HUES48 (cell line): ENCODE measurements at regions not wholly inside any gene's neighbourhood (a gene's known extent, or its start where the extent isn't known, plus 50 kb on each side); places are given as distances from the start of the nearest gene placed in this dataset.
A peak's percentile ranks its signal among the peaks of the same experiment; 100 is the strongest.

Experiments
- H3K27ac ChIP-seq: one replicate; pipeline ENCODE4 v1.7.0; 2013; ENCODE audit warnings: low read depth, low read length, inconsistent platforms
- H3K27me3 ChIP-seq: 2 replicates; pipeline ENCODE4 v1.6.1; 2013; ENCODE audit warnings: mild to moderate bottlenecking, low read length; ENCODE audit not compliant: control insufficient read depth, insufficient read depth
- H3K36me3 ChIP-seq: 2 replicates; pipeline ENCODE4 v1.6.1; 2013; ENCODE audit warnings: low read length; ENCODE audit not compliant: control insufficient read depth, insufficient read depth
- H3K4me1 ChIP-seq: 2 replicates; pipeline ENCODE4 v1.6.1; 2013; ENCODE audit warnings: mild to moderate bottlenecking, low read length; ENCODE audit not compliant: control insufficient read depth, insufficient read depth
- H3K4me3 ChIP-seq: 2 replicates; pipeline ENCODE4 v1.5.1; 2013; ENCODE audit warnings: mild to moderate bottlenecking, low read depth, low read length
- H3K9ac ChIP-seq: 2 replicates; pipeline ENCODE4 v1.6.1; 2013; ENCODE audit warnings: mild to moderate bottlenecking, low read depth, low read length, moderate library complexity
- H3K9me3 ChIP-seq: 2 replicates; pipeline ENCODE4 v1.6.1; 2013; ENCODE audit warnings: low read length; ENCODE audit not compliant: control insufficient read depth, insufficient read depth

- no peaks in the 10 kb centered on the region for H3K36me3 ChIP-seq
- peaks cover 6% of the 10 kb centered on the region for H3K9me3 ChIP-seq
- no peaks in the 10 kb centered on the region for H3K4me1 ChIP-seq
- H3K4me3 ChIP-seq: no peak overlapping the region
- H3K27ac ChIP-seq: no peak overlapping the region
- no peaks in the 10 kb centered on the region for H3K27me3 ChIP-seq
- no peak overlapping the region for H3K9ac ChIP-seq
These were observed 1709.6 kb upstream of the WWC1 start for GRCh38 chr5:166581826-166582225.

GRCh38 chr5:166582416-166582815 lies 1709.0 kb upstream of the WWC1 start:
- Histone ChIP-seq H3K9ac (no peak overlapping the region), H3K9me3 (peaks cover 6% of the 10 kb centered on the region), H3K27me3 (no peaks in the 10 kb centered on the region), H3K27ac (no peak overlapping the region), H3K4me1 (no peaks in the 10 kb centered on the region), H3K36me3 (no peaks in the 10 kb centered on the region), H3K4me3 (no peak overlapping the region)

DNA sequence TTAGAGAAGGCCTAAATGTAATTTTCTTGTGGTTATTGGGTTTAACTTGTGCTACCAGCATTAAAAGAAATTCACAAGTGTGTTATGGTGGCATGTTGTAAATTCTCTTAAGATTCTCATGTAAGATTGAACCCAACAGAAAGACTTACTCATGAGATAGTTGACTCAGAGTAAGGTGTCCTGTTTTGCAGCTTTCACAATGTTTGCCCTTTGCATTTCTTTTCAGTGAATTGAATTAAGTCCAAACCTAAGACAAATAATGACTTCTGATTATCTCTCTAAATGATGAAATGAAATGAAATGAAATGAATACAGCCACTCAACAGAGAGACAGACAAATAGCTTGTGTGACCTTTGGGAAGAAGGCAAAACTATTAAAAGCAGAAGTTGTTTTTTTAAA lies 1696.9 kb upstream of the WWC1 start:
- peaks cover 9% of the 10 kb centered on the region for H3K4me1 ChIP-seq
- no peaks in the 10 kb centered on the region for H3K27me3 ChIP-seq
- no peak overlapping the region for H3K4me3 ChIP-seq
- no peak overlapping the region for H3K27ac ChIP-seq
- H3K9ac ChIP-seq: no peak overlapping the region
- no peaks in the 10 kb centered on the region for H3K36me3 ChIP-seq
- H3K9me3 ChIP-seq: no peaks in the 10 kb centered on the region

DNA sequence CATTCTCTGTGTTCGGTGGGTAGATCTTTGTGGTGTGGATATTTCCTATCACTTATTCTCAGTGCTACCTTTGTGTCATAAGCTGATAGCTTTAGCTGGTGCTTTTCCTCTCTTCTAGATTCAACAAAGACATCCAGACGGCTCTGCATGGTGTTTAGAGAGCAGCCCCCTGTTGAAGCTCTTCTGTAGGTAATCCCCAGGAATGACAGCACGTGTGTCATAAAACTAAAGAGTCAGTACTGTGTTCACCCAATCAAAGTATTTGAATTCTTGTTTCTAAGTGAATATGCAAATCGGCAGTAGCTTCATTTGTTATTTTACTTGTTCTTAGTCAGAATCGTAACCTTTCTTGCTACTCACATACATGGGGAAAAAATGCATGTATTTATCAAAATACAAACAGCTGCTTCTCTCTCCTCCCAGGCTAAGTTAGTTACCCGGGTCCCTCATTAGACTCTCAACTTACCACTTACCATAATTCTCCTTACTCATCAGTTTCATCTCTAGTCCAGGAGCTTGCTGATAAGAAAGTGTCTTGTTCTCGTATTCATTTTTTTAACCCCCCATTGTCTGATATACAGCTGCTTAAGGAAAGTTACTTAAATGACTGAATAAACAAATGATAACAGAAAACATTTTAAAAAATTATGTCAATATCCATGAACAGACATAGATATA lies 1696.0 kb upstream of the WWC1 start:
- Histone ChIP-seq H3K9me3 (no peaks in the 10 kb centered on the region), H3K36me3 (no peaks in the 10 kb centered on the region), H3K27ac (no peak overlapping the region), H3K4me3 (no peak overlapping the region), H3K4me1 (peaks cover 9% of the 10 kb centered on the region), H3K27me3 (no peaks in the 10 kb centered on the region), H3K9ac (no peak overlapping the region)

- Histone ChIP-seq H3K9ac (no peak overlapping the region), H3K36me3 (no peaks in the 10 kb centered on the region), H3K27me3 (no peaks in the 10 kb centered on the region), H3K9me3 (no peaks in the 10 kb centered on the region), H3K4me3 (no peak overlapping the region), H3K4me1 (peaks cover 9% of the 10 kb centered on the region), H3K27ac (no peak overlapping the region)
These were observed 1695.4 kb upstream of the WWC1 start for GRCh38 chr5:166596043-166596442.

DNA sequence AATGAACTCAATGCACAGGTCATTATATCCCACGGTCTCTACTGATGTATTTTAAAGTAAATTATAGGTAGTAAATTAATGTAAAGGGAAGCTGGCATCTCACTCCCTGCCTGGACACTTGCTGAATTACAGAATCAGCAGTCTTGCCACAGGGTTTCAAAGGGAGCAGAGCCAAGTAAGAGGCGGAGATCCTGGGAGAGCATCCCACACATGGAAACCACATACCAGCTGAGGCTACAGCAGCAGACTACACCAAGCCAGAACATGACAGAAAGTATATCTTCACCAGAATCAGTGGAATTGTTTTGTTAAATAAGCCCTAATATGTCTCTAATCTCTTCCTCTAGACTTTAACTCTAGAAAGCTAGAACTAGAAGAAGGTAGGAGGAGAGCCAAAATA lies 1689.2 kb upstream of the WWC1 start:
- Histone ChIP-seq H3K4me3 (no peak overlapping the region), H3K27me3 (no peaks in the 10 kb centered on the region), H3K9me3 (no peaks in the 10 kb centered on the region), H3K9ac (no peak overlapping the region), H3K27ac (no peak overlapping the region), H3K4me1 (no peaks in the 10 kb centered on the region), H3K36me3 (no peaks in the 10 kb centered on the region)

- H3K4me3 ChIP-seq: no peak overlapping the region
- H3K27me3 ChIP-seq: no peaks in the 10 kb centered on the region
- no peak overlapping the region for H3K27ac ChIP-seq
- 0 out of 2 replicates have a peak, but pooled peaks cover 4% of the 10 kb centered on the region for H3K4me1 ChIP-seq
- H3K9ac ChIP-seq: no peak overlapping the region
- H3K9me3 ChIP-seq: no peaks in the 10 kb centered on the region
- H3K36me3 ChIP-seq: no peaks in the 10 kb centered on the region
These were observed 1673.9 kb upstream of the WWC1 start for GRCh38 chr5:166617507-166617906.

DNA sequence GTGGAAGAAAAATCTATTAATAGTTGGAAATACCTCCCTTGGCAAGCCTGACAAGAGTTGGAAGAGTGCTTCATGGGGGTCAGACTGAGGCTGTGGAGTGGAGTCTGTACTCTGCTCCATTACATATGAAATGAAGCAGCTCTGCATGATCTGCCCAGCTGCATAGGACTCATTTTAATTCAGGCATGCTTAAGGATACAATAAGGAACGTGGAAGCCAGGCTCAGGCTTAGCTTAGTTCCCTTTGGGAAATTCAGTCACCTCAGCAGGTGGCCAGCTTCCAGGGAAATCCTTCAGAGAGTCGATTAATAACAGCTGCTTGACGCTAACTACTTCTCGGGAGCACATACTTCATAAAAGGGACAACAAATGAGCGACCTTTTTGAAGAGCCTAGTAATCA lies 1672.9 kb upstream of the WWC1 start:
- H3K27me3 ChIP-seq: no peaks in the 10 kb centered on the region
- H3K4me1 ChIP-seq: 0 out of 2 replicates have a peak, but pooled peaks cover 4% of the 10 kb centered on the region
- H3K4me3 ChIP-seq: no peak overlapping the region
- H3K27ac ChIP-seq: peak overlapping the region; percentile 36
- H3K36me3 ChIP-seq: no peaks in the 10 kb centered on the region
- no peaks in the 10 kb centered on the region for H3K9me3 ChIP-seq
- no peak overlapping the region for H3K9ac ChIP-seq

- H3K9ac ChIP-seq: no peak overlapping the region
- no peaks in the 10 kb centered on the region for H3K9me3 ChIP-seq
- H3K27ac ChIP-seq: peak overlapping the region; percentile 97
- peaks cover 18% of the 10 kb centered on the region for H3K4me1 ChIP-seq
- peak overlapping the region; percentile 1; the same call in 1 of the 2 replicates for H3K4me3 ChIP-seq
- no peaks in the 10 kb centered on the region for H3K27me3 ChIP-seq
- no peaks in the 10 kb centered on the region for H3K36me3 ChIP-seq
These were observed 1666.9 kb upstream of the WWC1 start for GRCh38 chr5:166624573-166624972.

DNA sequence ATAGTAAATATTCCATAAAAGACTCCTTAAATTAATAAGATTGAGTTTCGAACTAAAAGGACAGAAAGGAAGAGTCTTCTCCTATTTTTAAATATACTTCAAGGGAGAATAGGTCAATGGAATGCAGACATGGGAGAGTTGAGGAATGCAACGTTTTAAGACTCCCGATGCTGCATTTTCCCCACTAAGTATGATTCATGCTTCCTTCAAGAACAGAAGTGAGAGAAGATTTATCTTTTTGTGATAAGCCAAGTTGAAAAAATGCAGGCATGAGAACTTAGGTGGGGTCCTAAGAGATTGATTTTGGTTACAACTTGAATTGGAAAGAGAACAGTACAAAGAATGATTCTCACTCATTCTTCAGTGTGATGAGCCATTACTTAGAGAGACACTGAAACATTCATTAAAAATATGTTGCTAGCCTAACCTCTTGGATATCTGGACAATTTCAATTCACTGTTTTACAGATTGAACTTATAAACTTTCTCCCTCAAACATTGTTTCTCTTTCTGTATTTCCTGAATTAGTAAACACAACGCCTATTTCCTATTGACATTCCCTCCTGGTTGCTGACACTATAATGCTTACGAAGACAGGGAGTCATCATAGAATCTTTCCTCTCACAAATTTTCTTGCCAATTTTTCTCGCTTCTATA lies 1666.1 kb upstream of the WWC1 start:
- Histone ChIP-seq H3K27ac (peak overlapping the region; percentile 97), H3K9me3 (no peaks in the 10 kb centered on the region), H3K4me3 (peak overlapping the region; percentile 1; the same call in 1 of the 2 replicates), H3K27me3 (no peaks in the 10 kb centered on the region), H3K9ac (peak overlapping the region; percentile 50; the same call in 1 of the 2 replicates), H3K4me1 (peaks cover 18% of the 10 kb centered on the region), H3K36me3 (no peaks in the 10 kb centered on the region)

- H3K9me3 ChIP-seq: no peaks in the 10 kb centered on the region
- H3K9ac ChIP-seq: no peak overlapping the region
- no peak overlapping the region for H3K27ac ChIP-seq
- H3K4me3 ChIP-seq: no peak overlapping the region
- no peaks in the 10 kb centered on the region for H3K27me3 ChIP-seq
- no peaks in the 10 kb centered on the region; the same call in 1 of the 2 replicates for H3K4me1 ChIP-seq
- no peaks in the 10 kb centered on the region for H3K36me3 ChIP-seq
These were observed 1654.2 kb upstream of the WWC1 start for GRCh38 chr5:166637295-166637694.
